HFF-Myc (cell line): ENCODE measurements at regions not wholly inside any gene's neighbourhood (a gene's known extent, or its start where the extent isn't known, plus 50 kb on each side); places are given as distances from the start of the nearest gene placed in this dataset.

Experiments
- DNase-seq: peaks from one replicate; pipeline ENCODE4 v3.0.0-alpha.2; 2011; ENCODE audit warnings: low read depth; ENCODE audit errors: extremely low read depth
- H3K4me3 ChIP-seq: replicated peaks from 2 replicates; pipeline ENCODE4 v1.5.1; 2011; ENCODE audit warnings: low read depth, mild to moderate bottlenecking, control low read depth, low read length
- CTCF ChIP-seq: IDR thresholded peaks from 2 replicates; pipeline ENCODE4 v1.5.1; 2012; ENCODE audit warnings: mild to moderate bottlenecking, low read depth, low read length, control low read depth; ENCODE audit errors: missing control alignments

GRCh38 chr12:66884091-66884490, 205.2 kb upstream of the GRIP1 start:
- no peak for DNase-seq
- no peak overlapping the region for H3K4me3 ChIP-seq
- TF ChIP-seq CTCF, result no peak

GRCh38 chr12:66885115-66885875, 206.4 kb upstream of the GRIP1 start:
- no peak overlapping the region for H3K4me3 ChIP-seq
- TF ChIP-seq CTCF, result no peak
- no peak for DNase-seq

- no peak overlapping the region for H3K4me3 ChIP-seq
- DNase-seq, result no peak
- no peak for TF ChIP-seq CTCF
Observed at GRCh38 chr12:66896797-66897196, 217.9 kb upstream of the GRIP1 start.

GRCh38 chr12:66898700-66899469, 220.0 kb upstream of the GRIP1 start:
- no peak for TF ChIP-seq CTCF
- no peak for DNase-seq

GRCh38 chr12:66899588-66899987, 220.7 kb upstream of the GRIP1 start:
- no peak overlapping the region for H3K4me3 ChIP-seq
- DNase-seq, result no peak
- TF ChIP-seq CTCF, result no peak

More at GRCh38 chr12:66898700-66899469, 220.0 kb upstream of the GRIP1 start:
- H3K4me3 ChIP-seq, result no peak overlapping the region

DNA sequence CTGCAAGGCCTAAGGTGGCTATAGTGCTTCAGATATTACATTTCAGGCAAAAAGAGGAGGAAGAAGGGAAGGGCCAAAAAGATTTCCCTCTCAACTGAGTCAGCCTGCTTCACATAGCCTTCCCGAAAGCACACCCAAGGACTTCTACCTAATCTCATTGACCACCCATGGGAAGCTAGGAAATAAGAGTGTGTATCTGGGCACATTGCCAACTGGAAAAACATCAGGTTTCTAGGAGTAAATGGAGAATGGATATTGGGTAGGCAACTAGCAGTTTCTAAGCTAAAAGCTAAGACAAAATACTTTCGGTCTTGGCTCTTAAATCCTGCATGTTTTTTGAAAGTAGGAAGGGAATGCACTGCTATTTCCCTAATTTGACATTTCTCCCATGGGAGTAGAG, 221.7 kb upstream of the GRIP1 start:
- no peak for DNase-seq
- TF ChIP-seq CTCF, result no peak
- H3K4me3 ChIP-seq, result no peak overlapping the region
